PFSK-1 (cell line): ENCODE measurements at regions not wholly inside any gene's neighbourhood (a gene's known extent, or its start where the extent isn't known, plus 50 kb on each side); places are given as distances from the start of the nearest gene placed in this dataset.

Source experiments
- FOXP2 ChIP-seq: optimal IDR thresholded peaks from 2 replicates; pipeline ENCODE3; 2011; ENCODE audit warnings: borderline replicate concordance, control low read depth, inconsistent platforms; ENCODE audit not compliant: insufficient read depth; ENCODE audit errors: extremely low read length, extremely low read depth
- POLR2AphosphoS5 ChIP-seq: IDR thresholded peaks from 2 replicates; pipeline ENCODE4 v1.6.1; 2012; ENCODE audit warnings: low read depth, mild to moderate bottlenecking, control low read depth, low read length, moderate library complexity
- TAF1 ChIP-seq: IDR thresholded peaks from 2 replicates; pipeline ENCODE4 v1.6.1; 2012; ENCODE audit warnings: low read length, control low read depth, borderline replicate concordance; ENCODE audit not compliant: insufficient read depth
- TF ChIP-seq, protein P1 (sequence below), 2 experiments: IDR thresholded peaks; 2 replicates each; pipeline versions ENCODE4 v1.6.1 to v1.8.0; 2011 to 2012; ENCODE audit warnings: low read depth in 2 of 2, low read length in 2 of 2, control low read depth in 1 of 2, inconsistent platforms in 1 of 2, mild to moderate bottlenecking in 1 of 2, moderate library complexity in 1 of 2; ENCODE audit not compliant: insufficient read depth in 1 of 2

DNA sequence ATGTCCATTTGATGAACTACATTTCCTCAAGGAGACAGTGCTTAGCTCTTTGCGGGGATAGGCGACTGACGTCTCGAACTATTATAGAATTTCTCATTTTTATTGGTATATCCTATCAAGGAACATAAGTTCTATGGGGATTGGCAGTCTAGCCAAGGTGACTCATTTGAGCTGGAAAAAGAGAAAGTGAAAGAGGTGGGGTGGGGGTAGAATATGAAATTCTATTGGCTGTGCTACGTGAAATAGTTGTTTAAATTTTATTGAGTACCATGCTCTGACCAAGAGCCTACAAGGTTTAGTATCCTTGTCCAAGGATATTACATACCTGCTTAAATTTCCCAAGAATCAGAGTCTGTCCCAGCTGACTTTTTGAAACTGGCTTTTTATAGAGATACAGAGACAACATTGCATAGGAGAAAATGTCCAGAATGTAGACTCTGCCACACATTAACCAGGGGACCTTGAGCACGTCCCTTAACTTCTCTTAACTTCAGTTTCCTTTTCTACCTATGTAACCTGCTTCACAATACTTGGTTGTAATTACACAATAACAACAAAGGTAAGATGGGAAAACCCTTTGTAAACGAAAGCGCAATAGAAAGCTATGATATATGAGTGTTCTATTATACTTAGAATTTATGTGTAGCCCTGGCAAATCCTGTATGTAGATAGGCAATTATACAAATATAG is 226.4 kb upstream of the WWC1 start:
- TF ChIP-seq, protein P1, sequence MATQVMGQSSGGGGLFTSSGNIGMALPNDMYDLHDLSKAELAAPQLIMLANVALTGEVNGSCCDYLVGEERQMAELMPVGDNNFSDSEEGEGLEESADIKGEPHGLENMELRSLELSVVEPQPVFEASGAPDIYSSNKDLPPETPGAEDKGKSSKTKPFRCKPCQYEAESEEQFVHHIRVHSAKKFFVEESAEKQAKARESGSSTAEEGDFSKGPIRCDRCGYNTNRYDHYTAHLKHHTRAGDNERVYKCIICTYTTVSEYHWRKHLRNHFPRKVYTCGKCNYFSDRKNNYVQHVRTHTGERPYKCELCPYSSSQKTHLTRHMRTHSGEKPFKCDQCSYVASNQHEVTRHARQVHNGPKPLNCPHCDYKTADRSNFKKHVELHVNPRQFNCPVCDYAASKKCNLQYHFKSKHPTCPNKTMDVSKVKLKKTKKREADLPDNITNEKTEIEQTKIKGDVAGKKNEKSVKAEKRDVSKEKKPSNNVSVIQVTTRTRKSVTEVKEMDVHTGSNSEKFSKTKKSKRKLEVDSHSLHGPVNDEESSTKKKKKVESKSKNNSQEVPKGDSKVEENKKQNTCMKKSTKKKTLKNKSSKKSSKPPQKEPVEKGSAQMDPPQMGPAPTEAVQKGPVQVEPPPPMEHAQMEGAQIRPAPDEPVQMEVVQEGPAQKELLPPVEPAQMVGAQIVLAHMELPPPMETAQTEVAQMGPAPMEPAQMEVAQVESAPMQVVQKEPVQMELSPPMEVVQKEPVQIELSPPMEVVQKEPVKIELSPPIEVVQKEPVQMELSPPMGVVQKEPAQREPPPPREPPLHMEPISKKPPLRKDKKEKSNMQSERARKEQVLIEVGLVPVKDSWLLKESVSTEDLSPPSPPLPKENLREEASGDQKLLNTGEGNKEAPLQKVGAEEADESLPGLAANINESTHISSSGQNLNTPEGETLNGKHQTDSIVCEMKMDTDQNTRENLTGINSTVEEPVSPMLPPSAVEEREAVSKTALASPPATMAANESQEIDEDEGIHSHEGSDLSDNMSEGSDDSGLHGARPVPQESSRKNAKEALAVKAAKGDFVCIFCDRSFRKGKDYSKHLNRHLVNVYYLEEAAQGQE (IDR thresholded peaks at IDR 0.05; ENCODE audit: insufficient read depth in 1 of 2, low read depth in 2 of 2, low read length in 2 of 2) = no peak
- TF ChIP-seq FOXP2 (no peak), POLR2AphosphoS5 (no peak), TAF1 (no peak)
